Calu3 (cell line): ENCODE measurements at regions not wholly inside any gene's neighbourhood (a gene's known extent, or its start where the extent isn't known, plus 50 kb on each side); places are given as distances from the start of the nearest gene placed in this dataset.
A peak's percentile ranks its signal among the peaks of the same experiment; 100 is the strongest.
"Not testable (repeated sequence)": the region's sequence is repeated elsewhere in the genome, so short reads cannot be mapped to it uniquely, and the experiment has no call there.

Source experiments
- BruUV-seq: library from RNA; stranded (reverse); fragments of 400-500 nt; replicated peaks from 2 replicates; lab custom pipeline; 2021; lab: Mats Ljungman, UMichigan
- CTCF ChIA-PET: fragments of 300-600 bp; sonication (Branson Sonifier 250); formaldehyde crosslinking; loops from one replicate; lab custom pipeline; 2022; ENCODE audit warnings: antibody characterized with exemption; lab: Charles Lee
- DNase-seq: peaks from one replicate; pipeline ENCODE4 v3.0.0; 2022
- H3K27ac Mint-ChIP-seq: one replicate; pipeline ENCODE4 v1.8.0; 2022; ENCODE audit warnings: mixed read lengths; ENCODE audit not compliant: unreplicated experiment
- H3K27me3 Mint-ChIP-seq: one replicate; pipeline ENCODE4 v1.8.0; 2022; ENCODE audit warnings: mixed read lengths; ENCODE audit not compliant: unreplicated experiment
- H3K36me3 Mint-ChIP-seq: one replicate; pipeline ENCODE4 v1.8.0; 2022; ENCODE audit warnings: mild to moderate bottlenecking, moderate library complexity, mixed read lengths; ENCODE audit not compliant: insufficient read depth, unreplicated experiment
- H3K4me1 Mint-ChIP-seq: one replicate; pipeline ENCODE4 v1.8.0; 2022; ENCODE audit warnings: mild to moderate bottlenecking, low read depth, mixed read lengths; ENCODE audit not compliant: unreplicated experiment
- H3K4me3 Mint-ChIP-seq: one replicate; pipeline ENCODE4 v1.8.0; 2022; ENCODE audit warnings: mild to moderate bottlenecking, low read depth, moderate library complexity, mixed read lengths; ENCODE audit not compliant: unreplicated experiment
- H3K9me3 Mint-ChIP-seq: one replicate; pipeline ENCODE4 v1.8.0; 2022; ENCODE audit warnings: low read depth, mixed read lengths; ENCODE audit not compliant: unreplicated experiment
- CTCF ChIP-seq: fragments of 200-600 bp; IDR thresholded peaks from one replicate; pipeline ENCODE4 v1.8.0; 2022; ENCODE audit warnings: antibody characterized with exemption; ENCODE audit not compliant: unreplicated experiment
- intact Hi-C: fragments of 100-400 bp; cut with micrococcal nuclease; formaldehyde crosslinking; loops from one replicate; pipeline ENCODE4 v1.10.0; 2022; ENCODE audit not compliant: unreplicated experiment

GRCh38 chr1:196007763-196008162 is 600.5 kb downstream of the KCNT2 start:
- no peak for DNase-seq
- H3K36me3 Mint-ChIP-seq, result no peaks in the 10 kb centered on the region
- BruUV-seq, result no TSS peak
- H3K4me1 Mint-ChIP-seq, result peaks cover 4% of the 10 kb centered on the region
- H3K27ac Mint-ChIP-seq, result no peak overlapping the region
- intact Hi-C loops, result no loop called here
- H3K4me3 Mint-ChIP-seq, result no peak overlapping the region
- CTCF ChIA-PET, result no interaction called here
- no peak for TF ChIP-seq CTCF
- no peaks in the 10 kb centered on the region for H3K9me3 Mint-ChIP-seq
- H3K27me3 Mint-ChIP-seq, result no peaks in the 10 kb centered on the region

- Mint-ChIP-seq H3K36me3 (no peaks in the 10 kb centered on the region), H3K27me3 (no peaks in the 10 kb centered on the region), H3K27ac (no peak overlapping the region), H3K4me1 (peaks cover 16% of the 10 kb centered on the region), H3K9me3 (peaks cover 2% of the 10 kb centered on the region), H3K4me3 (no peak overlapping the region)
- no TSS peak for BruUV-seq
- DNase-seq, result no peak
- CTCF ChIA-PET, result no interaction called here
- no peak for TF ChIP-seq CTCF
- intact Hi-C loops, result no loop called here
These were observed 602.8 kb downstream of the KCNT2 start for GRCh38 chr1:196005426-196005825.

GRCh38 chr1:196004388-196004787 is 603.9 kb downstream of the KCNT2 start:
- H3K27me3 Mint-ChIP-seq, BruUV-seq, H3K36me3 Mint-ChIP-seq, intact Hi-C loops, H3K9me3 Mint-ChIP-seq, H3K27ac Mint-ChIP-seq, H3K4me3 Mint-ChIP-seq, DNase-seq, CTCF ChIA-PET: not testable (repeated sequence)
- peaks cover 16% of the 10 kb centered on the region for H3K4me1 Mint-ChIP-seq

GRCh38 chr1:196002906-196003305 is 605.3 kb downstream of the KCNT2 start:
- DNase-seq, result peak; percentile 35
- Mint-ChIP-seq H3K27me3 (no peaks in the 10 kb centered on the region), H3K27ac (peak overlapping the region; percentile 43), H3K4me3 (peak overlapping the region; percentile 43), H3K9me3 (peaks cover 5% of the 10 kb centered on the region), H3K4me1 (peaks cover 16% of the 10 kb centered on the region), H3K36me3 (no peaks in the 10 kb centered on the region)
- TF ChIP-seq CTCF, result no peak
- no TSS peak for BruUV-seq
- CTCF ChIA-PET, result no interaction called here
- intact Hi-C loops, result no loop called here

- DNase-seq, result peak; percentile 9
- H3K27me3 Mint-ChIP-seq, CTCF ChIA-PET, BruUV-seq, H3K36me3 Mint-ChIP-seq, intact Hi-C loops, H3K9me3 Mint-ChIP-seq: not testable (repeated sequence)
- peaks cover 16% of the 10 kb centered on the region for H3K4me1 Mint-ChIP-seq
- peak overlapping the region; percentile 43 for H3K4me3 Mint-ChIP-seq
- peak overlapping the region; percentile 43 for H3K27ac Mint-ChIP-seq
These were observed 605.9 kb downstream of the KCNT2 start for GRCh38 chr1:196002296-196002695.
